GM23338 (cell line): ENCODE measurements at regions not wholly inside any gene's neighbourhood (a gene's known extent, or its start where the extent isn't known, plus 50 kb on each side); places are given as distances from the start of the nearest gene placed in this dataset.
A peak's percentile ranks its signal among the peaks of the same experiment; 100 is the strongest.

ENCODE experiments used
- ATAC-seq: fragments of 200-7000 bp; cut with Tn5 transposase; 3 replicates; pipeline ENCODE4 v1.9.1; 2020
- DNase-seq: peaks from one replicate; pipeline ENCODE4 v3.0.0-alpha.2; 2015; ENCODE audit warnings: low spot score
- H2AFZ ChIP-seq: fragments of 200-600 bp; sonication (generic); 2 replicates; pipeline ENCODE4 v1.8.0; 2016; ENCODE audit warnings: antibody characterized with exemption, mild to moderate bottlenecking, moderate library complexity
- H3F3A ChIP-seq: fragments of 200-600 bp; sonication (generic); replicated peaks from 2 replicates; pipeline ENCODE4 v1.8.0; 2017; ENCODE audit warnings: antibody characterized with exemption, mixed run types, low read depth
- H3K27ac ChIP-seq: fragments of 200-600 bp; sonication (generic); 2 replicates; pipeline ENCODE4 v1.6.1; 2016; ENCODE audit warnings: low read depth
- H3K27me3 ChIP-seq: fragments of 200-600 bp; sonication (generic); 2 replicates; pipeline ENCODE4 v1.8.0; 2016; ENCODE audit warnings: mild to moderate bottlenecking, mixed run types, moderate library complexity; ENCODE audit not compliant: insufficient read depth
- H3K36me3 ChIP-seq: fragments of 200-600 bp; sonication (generic); 2 replicates; pipeline ENCODE4 v1.8.0; 2016; ENCODE audit warnings: mild to moderate bottlenecking; ENCODE audit not compliant: insufficient read depth
- H3K4me1 ChIP-seq: fragments of 200-600 bp; sonication (generic); 2 replicates; pipeline ENCODE4 v1.8.0; 2016; ENCODE audit warnings: mild to moderate bottlenecking, moderate library complexity; ENCODE audit not compliant: insufficient read depth
- H3K4me2 ChIP-seq: fragments of 200-600 bp; sonication (generic); 2 replicates; pipeline ENCODE4 v1.7.1; 2017; ENCODE audit warnings: mixed run types
- H3K4me3 ChIP-seq: fragments of 200-600 bp; sonication (generic); 2 replicates; pipeline ENCODE4 v1.6.1; 2016; ENCODE audit warnings: mixed run types
- H3K79me2 ChIP-seq: fragments of 200-600 bp; sonication (generic); replicated peaks from 2 replicates; pipeline ENCODE4 v1.8.0; 2017; ENCODE audit warnings: mild to moderate bottlenecking; ENCODE audit not compliant: insufficient read depth
- H3K9me2 ChIP-seq: fragments of 200-600 bp; sonication (generic); 2 replicates; pipeline ENCODE4 v1.8.0; 2017; ENCODE audit not compliant: insufficient read depth
- H4K20me1 ChIP-seq: fragments of 200-600 bp; sonication (generic); replicated peaks from 2 replicates; pipeline ENCODE4 v1.8.0; 2017; ENCODE audit warnings: mild to moderate bottlenecking; ENCODE audit not compliant: insufficient read depth
- H3K27ac Mint-ChIP-seq: 2 replicates; pipeline ENCODE4 v1.8.0; 2020; ENCODE audit warnings: inconsistent platforms, mild to moderate bottlenecking, moderate library complexity, mixed read lengths
- H3K27me3 Mint-ChIP-seq: 3 replicates; pipeline ENCODE4 v1.8.0; 2022; ENCODE audit warnings: low read depth, mild to moderate bottlenecking, moderate library complexity, mixed read lengths, inconsistent platforms; ENCODE audit not compliant: insufficient read depth, poor library complexity
- H3K36me3 Mint-ChIP-seq: 3 replicates; pipeline ENCODE4 v1.8.0; 2021; ENCODE audit warnings: low read depth, mild to moderate bottlenecking, inconsistent platforms, moderate library complexity, mixed read lengths
- H3K4me1 Mint-ChIP-seq: 3 replicates; pipeline ENCODE4 v1.8.0; 2020; ENCODE audit warnings: mild to moderate bottlenecking, inconsistent platforms, mixed read lengths
- H3K4me3 Mint-ChIP-seq: 3 replicates; pipeline ENCODE4 v1.8.0; 2021; ENCODE audit warnings: moderate library complexity, mild to moderate bottlenecking, inconsistent platforms, mixed read lengths
- H3K9me3 Mint-ChIP-seq: 3 replicates; pipeline ENCODE4 v1.8.0; 2020; ENCODE audit warnings: moderate library complexity, mild to moderate bottlenecking, inconsistent platforms, mixed read lengths
- CREB1 ChIP-seq: fragments of 250-450 bp; sonication (Bioruptor Pico); IDR thresholded peaks from 2 replicates; pipeline ENCODE4 v1.5.0; 2020; ENCODE audit warnings: low read depth, mild to moderate bottlenecking, moderate library complexity
- CTCF ChIP-seq, 2 experiments: fragments of 200-600 bp in 1 of 2; sonication (generic) in 1 of 2; conservative IDR thresholded peaks; 2 replicates each; pipeline versions ENCODE4 v1.5.1 to v1.6.1; 2016 to 2017; ENCODE audit warnings: antibody characterized with exemption in 2 of 2, low read depth in 2 of 2, mild to moderate bottlenecking in 2 of 2, moderate library complexity in 1 of 2
- EZH2phosphoT487 ChIP-seq: fragments of 200-600 bp; sonication (generic); IDR thresholded peaks from one replicate; pipeline ENCODE4 v1.8.1; 2018; ENCODE audit warnings: antibody characterized with exemption; ENCODE audit not compliant: unreplicated experiment
- JUNB ChIP-seq: IDR thresholded peaks from one replicate; pipeline ENCODE4 v1.6.1; 2016; ENCODE audit warnings: antibody characterized with exemption; ENCODE audit not compliant: unreplicated experiment
- NANOG ChIP-seq: IDR thresholded peaks from 2 replicates; pipeline ENCODE4 v1.6.1; 2016; ENCODE audit warnings: antibody characterized with exemption, borderline replicate concordance
- REST ChIP-seq: IDR thresholded peaks from one replicate; pipeline ENCODE4 v1.6.1; 2018; ENCODE audit warnings: antibody characterized with exemption; ENCODE audit not compliant: unreplicated experiment
- STAT1 ChIP-seq: IDR thresholded peaks from one replicate; pipeline ENCODE4 v1.6.1; 2016; ENCODE audit warnings: antibody characterized with exemption; ENCODE audit not compliant: unreplicated experiment
- ZNF114 ChIP-seq: fragments of 250-450 bp; sonication (Bioruptor Pico); IDR thresholded peaks from 2 replicates; pipeline ENCODE4 v1.5.0; 2020; ENCODE audit warnings: mild to moderate bottlenecking, moderate library complexity
- ZNF331 ChIP-seq: fragments of 250-450 bp; sonication (Bioruptor Pico); IDR thresholded peaks from 2 replicates; pipeline ENCODE4 v1.5.0; 2020; ENCODE audit warnings: low read depth, mild to moderate bottlenecking, moderate library complexity
- TF ChIP-seq, protein P1 (sequence below): fragments of 250-450 bp; sonication (Bioruptor Pico); IDR thresholded peaks from 2 replicates; pipeline ENCODE4 v1.5.0; 2020; ENCODE audit warnings: mild to moderate bottlenecking, moderate library complexity

DNA sequence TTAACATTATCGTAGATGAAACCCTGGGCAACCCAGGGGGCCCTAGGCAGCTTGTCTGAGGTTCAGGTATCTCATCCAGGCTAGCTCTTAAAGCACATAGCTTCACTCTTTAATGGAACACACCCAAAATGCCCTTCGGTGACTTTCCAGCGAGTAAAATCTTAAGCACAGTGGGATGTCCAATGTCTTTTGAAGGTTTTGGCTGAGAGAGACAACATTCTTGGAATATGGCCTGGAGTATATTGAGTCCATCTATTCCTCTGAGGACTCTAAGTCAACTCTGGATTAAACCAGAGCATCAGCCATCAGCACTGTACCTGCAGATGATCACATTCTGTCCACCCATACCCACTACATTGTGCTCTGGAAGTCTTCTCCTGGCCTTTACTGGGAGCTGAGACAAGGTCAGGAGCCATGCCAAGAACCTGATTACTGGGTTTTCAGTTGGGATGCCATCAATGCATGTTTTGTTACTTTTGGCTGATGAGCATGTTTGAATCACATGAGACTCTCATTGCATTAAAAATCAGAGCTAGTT, 63.4 kb upstream of the CDH11 start:
- Mint-ChIP-seq H3K4me1 (no peaks in the 10 kb centered on the region; the same call in 2 of the 3 replicates), H3K27me3 (peaks cover 3% of the 10 kb centered on the region), H3K9me3 (no peaks in the 10 kb centered on the region), H3K4me3 (no peak overlapping the region), H3K27ac (no peak overlapping the region), H3K36me3 (no peaks in the 10 kb centered on the region)
- DNase-seq, result no peak
- Histone ChIP-seq H3K4me2 (no peak overlapping the region), H4K20me1 (no peaks in the 10 kb centered on the region; the same call in 1 of the 2 replicates), H3K27ac (no peak overlapping the region), H3K4me1 (no peaks in the 10 kb centered on the region), H3K9me2 (0 out of 2 replicates have a peak, but pooled peaks cover 4% of the 10 kb centered on the region), H3F3A (no peaks in the 10 kb centered on the region), H3K36me3 (no peaks in the 10 kb centered on the region), H3K79me2 (no peaks in the 10 kb centered on the region), H2AFZ (no peak overlapping the region), H3K27me3 (no peaks in the 10 kb centered on the region), H3K4me3 (no peak overlapping the region)
- no peak for ATAC-seq
- TF ChIP-seq ZNF331 (CRISPR knock-in tag), result no peak
- no peak for TF ChIP-seq NANOG

- H3K4me2 ChIP-seq, result no peak overlapping the region
- H3K36me3 ChIP-seq, result no peaks in the 10 kb centered on the region
- H3K4me1 ChIP-seq, result no peaks in the 10 kb centered on the region
- no peaks in the 10 kb centered on the region for H3F3A ChIP-seq
- DNase-seq (no peak), ATAC-seq (no peak)
- H2AFZ ChIP-seq, result peak overlapping the region; percentile 11; the same call in 1 of the 2 replicates
- Mint-ChIP-seq H3K4me1 (no peaks in the 10 kb centered on the region), H3K4me3 (no peak overlapping the region), H3K27ac (no peak overlapping the region), H3K27me3 (peaks cover 2% of the 10 kb centered on the region), H3K9me3 (no peaks in the 10 kb centered on the region), H3K36me3 (no peaks in the 10 kb centered on the region)
- H3K79me2 ChIP-seq, result no peaks in the 10 kb centered on the region
- peaks cover 3% of the 10 kb centered on the region; the same call in 1 of the 2 replicates for H3K9me2 ChIP-seq
- H3K4me3 ChIP-seq, result no peak overlapping the region
- no peaks in the 10 kb centered on the region; the same call in 1 of the 2 replicates for H4K20me1 ChIP-seq
- no peaks in the 10 kb centered on the region for H3K27me3 ChIP-seq
- no peak overlapping the region for H3K27ac ChIP-seq
- TF ChIP-seq JUNB (no peak), ZNF331 (CRISPR knock-in tag) (no peak), EZH2phosphoT487 (no peak), CTCF (conservative IDR thresholded peaks at IDR 0.05; ENCODE audit: low read depth in 2 of 2) (no peak), NANOG (no peak), REST (no peak), CREB1 (no peak), STAT1 (no peak), ZNF114 (no peak)
- TF ChIP-seq, protein P1, sequence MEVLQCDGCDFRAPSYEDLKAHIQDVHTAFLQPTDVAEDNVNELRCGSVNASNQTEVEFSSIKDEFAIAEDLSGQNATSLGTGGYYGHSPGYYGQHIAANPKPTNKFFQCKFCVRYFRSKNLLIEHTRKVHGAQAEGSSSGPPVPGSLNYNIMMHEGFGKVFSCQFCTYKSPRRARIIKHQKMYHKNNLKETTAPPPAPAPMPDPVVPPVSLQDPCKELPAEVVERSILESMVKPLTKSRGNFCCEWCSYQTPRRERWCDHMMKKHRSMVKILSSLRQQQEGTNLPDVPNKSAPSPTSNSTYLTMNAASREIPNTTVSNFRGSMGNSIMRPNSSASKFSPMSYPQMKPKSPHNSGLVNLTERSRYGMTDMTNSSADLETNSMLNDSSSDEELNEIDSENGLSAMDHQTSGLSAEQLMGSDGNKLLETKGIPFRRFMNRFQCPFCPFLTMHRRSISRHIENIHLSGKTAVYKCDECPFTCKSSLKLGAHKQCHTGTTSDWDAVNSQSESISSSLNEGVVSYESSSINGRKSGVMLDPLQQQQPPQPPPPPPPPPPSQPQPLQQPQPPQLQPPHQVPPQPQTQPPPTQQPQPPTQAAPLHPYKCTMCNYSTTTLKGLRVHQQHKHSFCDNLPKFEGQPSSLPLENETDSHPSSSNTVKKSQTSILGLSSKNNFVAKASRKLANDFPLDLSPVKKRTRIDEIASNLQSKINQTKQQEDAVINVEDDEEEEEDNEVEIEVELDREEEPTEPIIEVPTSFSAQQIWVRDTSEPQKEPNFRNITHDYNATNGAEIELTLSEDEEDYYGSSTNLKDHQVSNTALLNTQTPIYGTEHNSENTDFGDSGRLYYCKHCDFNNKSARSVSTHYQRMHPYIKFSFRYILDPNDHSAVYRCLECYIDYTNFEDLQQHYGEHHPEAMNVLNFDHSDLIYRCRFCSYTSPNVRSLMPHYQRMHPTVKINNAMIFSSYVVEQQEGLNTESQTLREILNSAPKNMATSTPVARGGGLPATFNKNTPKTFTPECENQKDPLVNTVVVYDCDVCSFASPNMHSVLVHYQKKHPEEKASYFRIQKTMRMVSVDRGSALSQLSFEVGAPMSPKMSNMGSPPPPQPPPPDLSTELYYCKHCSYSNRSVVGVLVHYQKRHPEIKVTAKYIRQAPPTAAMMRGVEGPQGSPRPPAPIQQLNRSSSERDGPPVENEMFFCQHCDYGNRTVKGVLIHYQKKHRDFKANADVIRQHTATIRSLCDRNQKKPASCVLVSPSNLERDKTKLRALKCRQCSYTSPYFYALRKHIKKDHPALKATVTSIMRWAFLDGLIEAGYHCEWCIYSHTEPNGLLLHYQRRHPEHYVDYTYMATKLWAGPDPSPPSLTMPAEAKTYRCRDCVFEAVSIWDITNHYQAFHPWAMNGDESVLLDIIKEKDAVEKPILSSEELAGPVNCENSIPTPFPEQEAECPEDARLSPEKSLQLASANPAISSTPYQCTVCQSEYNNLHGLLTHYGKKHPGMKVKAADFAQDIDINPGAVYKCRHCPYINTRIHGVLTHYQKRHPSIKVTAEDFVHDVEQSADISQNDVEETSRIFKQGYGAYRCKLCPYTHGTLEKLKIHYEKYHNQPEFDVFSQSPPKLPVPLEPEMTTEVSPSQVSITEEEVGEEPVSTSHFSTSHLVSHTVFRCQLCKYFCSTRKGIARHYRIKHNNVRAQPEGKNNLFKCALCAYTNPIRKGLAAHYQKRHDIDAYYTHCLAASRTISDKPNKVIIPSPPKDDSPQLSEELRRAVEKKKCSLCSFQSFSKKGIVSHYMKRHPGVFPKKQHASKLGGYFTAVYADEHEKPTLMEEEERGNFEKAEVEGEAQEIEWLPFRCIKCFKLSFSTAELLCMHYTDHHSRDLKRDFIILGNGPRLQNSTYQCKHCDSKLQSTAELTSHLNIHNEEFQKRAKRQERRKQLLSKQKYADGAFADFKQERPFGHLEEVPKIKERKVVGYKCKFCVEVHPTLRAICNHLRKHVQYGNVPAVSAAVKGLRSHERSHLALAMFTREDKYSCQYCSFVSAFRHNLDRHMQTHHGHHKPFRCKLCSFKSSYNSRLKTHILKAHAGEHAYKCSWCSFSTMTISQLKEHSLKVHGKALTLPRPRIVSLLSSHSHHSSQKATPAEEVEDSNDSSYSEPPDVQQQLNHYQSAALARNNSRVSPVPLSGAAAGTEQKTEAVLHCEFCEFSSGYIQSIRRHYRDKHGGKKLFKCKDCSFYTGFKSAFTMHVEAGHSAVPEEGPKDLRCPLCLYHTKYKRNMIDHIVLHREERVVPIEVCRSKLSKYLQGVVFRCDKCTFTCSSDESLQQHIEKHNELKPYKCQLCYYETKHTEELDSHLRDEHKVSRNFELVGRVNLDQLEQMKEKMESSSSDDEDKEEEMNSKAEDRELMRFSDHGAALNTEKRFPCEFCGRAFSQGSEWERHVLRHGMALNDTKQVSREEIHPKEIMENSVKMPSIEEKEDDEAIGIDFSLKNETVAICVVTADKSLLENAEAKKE (CRISPR knock-in tag), result no peak
These were observed 59.3 kb upstream of the CDH11 start for GRCh38 chr16:65181071-65181561.
